Stimulated activated effector memory CD8-positive, alpha-beta T cell treated with anti-CD3 and anti-CD28 coated beads, Interleukin-12 subunit alpha, Interleukin-12 subunit beta, amount 100 ng/mL, for 72 hours (primary cell): ENCODE measurements at regions not wholly inside any gene's neighbourhood (a gene's known extent, or its start where the extent isn't known, plus 50 kb on each side); places are given as distances from the start of the nearest gene placed in this dataset.
"Not testable (repeated sequence)": the region's sequence is repeated elsewhere in the genome, so short reads cannot be mapped to it uniquely, and the experiment has no call there.

Experiments used
- ATAC-seq: fragments of 150-1000 bp; cut with Tn5 transposase; 2 replicates; pipeline ENCODE4 v1.10.0; 2021
- DNase-seq, 2 donors: peaks; one replicate each; pipeline ENCODE4 v3.0.0; 2021 to 2022; ENCODE audit warnings: low spot score in 2 of 2
- H3K27ac Mint-ChIP-seq: one replicate; pipeline ENCODE4 v1.8.0; 2022; ENCODE audit warnings: mild to moderate bottlenecking, mixed read lengths
- H3K36me3 Mint-ChIP-seq: one replicate; pipeline ENCODE4 v1.8.0; 2022; ENCODE audit warnings: mild to moderate bottlenecking, mixed read lengths
- H3K4me1 Mint-ChIP-seq: one replicate; pipeline ENCODE4 v1.8.0; 2022; ENCODE audit warnings: mixed read lengths
- H3K4me3 Mint-ChIP-seq: one replicate; pipeline ENCODE4 v1.8.0; 2022; ENCODE audit warnings: mild to moderate bottlenecking, mixed read lengths
- H3K9me3 Mint-ChIP-seq: one replicate; pipeline ENCODE4 v1.8.0; 2022; ENCODE audit warnings: mixed read lengths

DNA sequence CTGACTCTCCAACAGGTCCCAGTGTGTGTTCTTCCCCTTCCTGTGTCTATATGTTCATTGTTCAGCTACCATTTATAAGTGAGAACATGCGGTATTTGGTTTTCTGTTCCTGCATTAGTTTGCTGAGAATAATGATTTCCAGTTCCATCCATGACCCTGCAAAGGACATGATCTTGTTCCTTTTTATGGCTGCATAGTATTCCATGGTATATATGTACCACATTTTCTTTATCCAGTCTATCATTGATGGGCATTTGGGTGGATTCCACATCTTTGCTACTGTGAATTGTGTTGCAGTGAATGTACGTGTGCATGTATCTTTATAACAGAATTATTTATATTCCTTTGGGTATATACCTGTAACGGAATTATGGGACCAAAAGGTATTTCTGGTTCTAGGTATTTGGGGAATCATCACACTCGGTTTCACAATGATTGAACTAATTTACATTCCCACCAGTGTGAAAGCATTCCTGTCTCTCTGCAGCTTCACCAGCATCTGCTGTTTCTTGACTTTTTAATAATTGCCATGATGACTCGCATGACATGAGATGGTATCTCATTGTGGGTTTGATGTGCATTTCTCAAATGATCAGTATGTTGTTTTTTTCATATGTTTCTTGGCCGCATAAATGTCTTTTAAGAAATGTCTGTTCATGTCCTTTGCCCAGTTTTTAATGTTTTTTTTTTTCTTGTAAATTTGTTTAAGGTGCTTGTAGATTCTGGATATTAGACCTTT is 60.2 kb downstream of the LSMEM1 start:
- H3K9me3 Mint-ChIP-seq, result no peaks in the 10 kb centered on the region
- no peak overlapping the region for H3K4me3 Mint-ChIP-seq
- no peaks in the 10 kb centered on the region for H3K4me1 Mint-ChIP-seq
- no peak overlapping the region for H3K27ac Mint-ChIP-seq
- DNase-seq (no peak), ATAC-seq (no peak)
- H3K36me3 Mint-ChIP-seq, result no peaks in the 10 kb centered on the region

- DNase-seq, result no peak
- H3K36me3 Mint-ChIP-seq, result no peaks in the 10 kb centered on the region
- ATAC-seq, result peak; percentile 21
- no peak overlapping the region for H3K4me3 Mint-ChIP-seq
- H3K9me3 Mint-ChIP-seq, result no peaks in the 10 kb centered on the region
- no peaks in the 10 kb centered on the region for H3K4me1 Mint-ChIP-seq
- no peak overlapping the region for H3K27ac Mint-ChIP-seq
These were observed 66.1 kb downstream of the LSMEM1 start for GRCh38 chr7:112546723-112547513.

- H3K36me3 Mint-ChIP-seq, result no peaks in the 10 kb centered on the region
- H3K4me3 Mint-ChIP-seq, result no peak overlapping the region
- H3K27ac Mint-ChIP-seq, result no peak overlapping the region
- DNase-seq, result no peak
- no peak for ATAC-seq
- no peaks in the 10 kb centered on the region for H3K9me3 Mint-ChIP-seq
- no peaks in the 10 kb centered on the region for H3K4me1 Mint-ChIP-seq
These were observed 67.1 kb downstream of the LSMEM1 start for GRCh38 chr7:112547916-112548315.

DNA sequence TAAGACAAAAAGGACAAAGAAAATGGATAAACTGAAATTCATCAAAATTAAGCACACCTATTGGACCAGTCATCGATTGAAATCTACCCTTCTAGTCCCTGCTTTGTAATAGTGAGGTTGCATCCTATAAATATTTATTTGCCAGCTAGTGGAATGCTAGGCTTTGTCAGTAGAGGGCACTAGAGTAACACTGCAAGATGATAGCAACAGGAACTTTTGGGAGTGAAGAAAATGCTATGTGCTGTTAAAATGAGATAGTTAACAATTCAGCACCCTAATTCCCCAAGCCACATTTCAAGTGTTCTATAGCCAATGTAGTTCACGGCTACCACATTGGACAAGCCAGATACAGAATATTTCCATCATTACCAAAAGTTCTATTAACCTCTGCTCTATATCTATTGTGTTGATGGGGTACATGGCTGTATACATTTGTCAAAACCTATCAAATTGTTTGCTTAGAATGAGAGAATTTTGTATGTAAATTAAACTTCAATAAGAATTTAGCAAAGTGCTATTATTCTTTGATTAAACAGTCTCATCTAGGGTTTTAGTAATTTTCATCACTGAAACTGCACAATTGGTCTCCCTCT is 69.8 kb downstream of the LSMEM1 start:
- DNase-seq (peak in 1 of 2 donors; percentile 52), ATAC-seq (peak; percentile 58)
- Mint-ChIP-seq H3K4me3 (no peak overlapping the region), H3K36me3 (no peaks in the 10 kb centered on the region), H3K9me3 (no peaks in the 10 kb centered on the region), H3K27ac (no peak overlapping the region), H3K4me1 (no peaks in the 10 kb centered on the region)

DNA sequence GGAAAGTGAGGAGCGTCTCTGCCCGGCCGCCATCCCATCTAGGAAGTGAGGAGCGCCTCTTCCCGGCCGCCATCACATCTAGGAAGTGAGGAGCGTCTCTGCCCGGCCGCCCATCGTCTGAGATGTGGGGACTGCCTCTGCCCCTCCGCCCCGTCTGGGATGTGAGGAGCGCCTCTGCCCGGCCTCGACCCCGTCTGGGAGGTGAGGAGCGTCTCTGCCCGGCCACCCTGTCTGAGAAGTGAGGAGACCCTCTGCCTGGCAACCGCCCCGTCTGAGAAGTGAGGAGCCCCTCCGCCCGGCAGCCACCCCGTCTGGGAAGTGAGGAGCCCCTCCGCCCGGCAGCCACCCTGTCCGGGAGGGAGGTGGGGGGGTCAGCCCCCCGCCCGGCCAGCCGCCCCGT is 70.7 kb downstream of the LSMEM1 start:
- not testable (repeated sequence) for H3K27ac Mint-ChIP-seq, DNase-seq, H3K4me1 Mint-ChIP-seq, H3K36me3 Mint-ChIP-seq, H3K4me3 Mint-ChIP-seq, ATAC-seq, H3K9me3 Mint-ChIP-seq

GRCh38 chr7:112554591-112554990 is 73.8 kb downstream of the LSMEM1 start:
- Mint-ChIP-seq H3K36me3 (no peaks in the 10 kb centered on the region), H3K4me1 (peaks cover 16% of the 10 kb centered on the region), H3K27ac (no peak overlapping the region), H3K4me3 (no peak overlapping the region), H3K9me3 (no peaks in the 10 kb centered on the region)
- no peak for DNase-seq
- ATAC-seq, result no peak

- no peak for DNase-seq
- Mint-ChIP-seq H3K27ac (no peak overlapping the region), H3K4me3 (no peak overlapping the region), H3K36me3 (no peaks in the 10 kb centered on the region), H3K9me3 (no peaks in the 10 kb centered on the region), H3K4me1 (peaks cover 16% of the 10 kb centered on the region)
- peak; percentile 98 for ATAC-seq
These were observed 75.8 kb downstream of the LSMEM1 start for GRCh38 chr7:112556633-112557032.

- Mint-ChIP-seq H3K27ac (no peak overlapping the region), H3K4me1 (no peaks in the 10 kb centered on the region), H3K9me3 (no peaks in the 10 kb centered on the region), H3K4me3 (no peak overlapping the region), H3K36me3 (no peaks in the 10 kb centered on the region)
- DNase-seq, result no peak
- no peak for ATAC-seq
These were observed 85.9 kb downstream of the LSMEM1 start for GRCh38 chr7:112566442-112567324.

DNA sequence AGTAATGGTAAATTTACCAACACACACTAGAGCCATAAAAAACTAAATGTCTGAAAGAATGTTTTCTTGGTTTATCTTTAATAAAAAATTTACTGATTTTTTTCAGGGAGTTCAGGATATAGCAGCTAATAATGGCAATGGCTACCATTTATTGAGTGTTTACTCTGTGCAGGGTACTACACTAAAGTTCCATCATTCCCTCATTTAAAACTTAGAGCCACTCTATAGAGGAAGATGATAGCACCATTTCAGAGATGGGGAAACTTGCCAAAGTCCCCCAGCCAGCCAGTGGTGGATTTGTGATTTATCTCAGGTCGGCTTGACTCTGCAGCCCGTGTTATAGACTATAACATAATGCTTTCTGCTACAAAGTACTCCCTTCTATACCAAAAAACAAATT is 86.6 kb downstream of the LSMEM1 start:
- H3K4me1 Mint-ChIP-seq, result peaks cover under 1% of the 10 kb centered on the region
- no peak overlapping the region for H3K27ac Mint-ChIP-seq
- no peaks in the 10 kb centered on the region for H3K36me3 Mint-ChIP-seq
- no peak for DNase-seq
- ATAC-seq, result no peak
- no peak overlapping the region for H3K4me3 Mint-ChIP-seq
- H3K9me3 Mint-ChIP-seq, result no peaks in the 10 kb centered on the region

GRCh38 chr7:112571852-112572607 is 91.2 kb downstream of the LSMEM1 start:
- ATAC-seq (peak; percentile 43), DNase-seq (no peak)
- H3K9me3 Mint-ChIP-seq, result peaks cover 7% of the 10 kb centered on the region
- H3K27ac Mint-ChIP-seq, result no peak overlapping the region
- H3K4me3 Mint-ChIP-seq, result no peak overlapping the region
- H3K36me3 Mint-ChIP-seq, result no peaks in the 10 kb centered on the region
- H3K4me1 Mint-ChIP-seq, result peaks cover 4% of the 10 kb centered on the region

GRCh38 chr7:112572669-112573301 is 92.0 kb downstream of the LSMEM1 start:
- Mint-ChIP-seq H3K4me3 (no peak overlapping the region), H3K36me3 (no peaks in the 10 kb centered on the region), H3K27ac (no peak overlapping the region), H3K9me3 (peaks cover 7% of the 10 kb centered on the region), H3K4me1 (peaks cover 4% of the 10 kb centered on the region)
- DNase-seq (no peak), ATAC-seq (no peak)

- no peak overlapping the region for H3K4me3 Mint-ChIP-seq
- peaks cover 7% of the 10 kb centered on the region for H3K9me3 Mint-ChIP-seq
- no peak for DNase-seq
- ATAC-seq, result no peak
- H3K4me1 Mint-ChIP-seq, result peaks cover 4% of the 10 kb centered on the region
- H3K27ac Mint-ChIP-seq, result no peak overlapping the region
- H3K36me3 Mint-ChIP-seq, result no peaks in the 10 kb centered on the region
These were observed 92.7 kb downstream of the LSMEM1 start for GRCh38 chr7:112573302-112574039.

DNA sequence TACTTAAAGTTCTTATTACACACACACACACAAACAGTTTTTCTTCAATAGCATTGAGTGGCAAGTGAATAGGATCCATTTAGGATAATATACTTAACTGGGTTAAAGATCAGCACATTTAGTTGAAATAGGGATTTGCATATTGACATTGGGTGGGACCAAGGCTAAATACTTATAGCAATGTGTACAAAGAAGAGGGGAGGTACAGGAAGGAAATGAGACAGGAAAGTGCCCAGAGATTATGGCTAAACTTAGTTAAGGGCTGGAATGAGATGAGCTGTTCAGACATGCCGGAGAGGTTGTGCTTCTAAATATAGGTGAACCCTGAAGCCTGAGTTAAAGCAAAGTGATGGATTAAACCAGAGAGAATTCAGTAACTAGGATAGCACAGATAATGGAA is 95.1 kb downstream of the LSMEM1 start:
- H3K4me3 Mint-ChIP-seq, result no peak overlapping the region
- H3K27ac Mint-ChIP-seq, result no peak overlapping the region
- DNase-seq, result no peak
- no peaks in the 10 kb centered on the region for H3K36me3 Mint-ChIP-seq
- ATAC-seq, result no peak
- peaks cover 4% of the 10 kb centered on the region for H3K4me1 Mint-ChIP-seq
- peaks cover 7% of the 10 kb centered on the region for H3K9me3 Mint-ChIP-seq

DNA sequence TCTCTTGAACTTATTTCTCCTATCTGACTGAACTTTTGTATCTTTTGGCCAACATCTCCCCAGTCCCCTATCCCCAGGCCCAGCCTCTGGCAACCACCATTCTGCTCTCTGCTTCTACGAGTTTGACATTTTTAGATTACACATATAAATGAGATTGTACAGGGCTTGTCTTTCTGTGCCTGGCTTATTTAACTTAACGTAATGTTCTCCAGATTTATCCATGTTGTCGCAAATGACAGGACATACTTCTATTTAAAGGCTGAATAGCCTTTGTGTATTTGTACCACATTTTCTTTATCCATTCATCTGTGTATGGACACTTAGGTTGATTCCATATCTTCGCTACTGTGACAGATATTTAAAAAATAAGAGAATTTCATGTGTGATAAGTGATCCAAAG is 98.6 kb downstream of the LSMEM1 start:
- Mint-ChIP-seq H3K4me1 (no peaks in the 10 kb centered on the region), H3K9me3 (peaks cover 7% of the 10 kb centered on the region), H3K36me3 (no peaks in the 10 kb centered on the region), H3K4me3 (no peak overlapping the region), H3K27ac (no peak overlapping the region)
- DNase-seq, result no peak
- no peak for ATAC-seq
